ENCODE measurements at regions not wholly inside any gene's neighbourhood (a gene's known extent, or its start where the extent isn't known, plus 50 kb on each side); places are given as distances from the start of the nearest gene placed in this dataset.
"Not testable (repeated sequence)": the region's sequence is repeated elsewhere in the genome, so short reads cannot be mapped to it uniquely, and the experiment has no call there.

DNA sequence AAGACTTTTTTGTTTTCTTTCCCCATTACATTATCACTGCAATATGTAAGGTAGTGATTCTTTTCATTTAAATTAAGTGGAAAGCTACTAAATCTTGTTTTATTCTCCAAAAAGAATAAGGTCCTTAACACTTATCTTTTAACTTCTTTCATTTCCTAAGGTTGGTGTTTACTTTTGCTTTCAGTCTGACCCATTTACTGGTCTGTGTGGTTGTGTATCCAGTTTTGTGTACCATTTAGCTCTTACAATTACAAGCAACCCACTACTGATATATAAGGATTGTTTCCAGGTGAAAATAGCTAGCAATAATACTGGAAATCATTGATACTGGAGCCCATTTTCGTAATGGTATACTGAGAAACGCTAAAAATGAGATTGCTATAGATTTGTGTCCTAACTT is 123.1 kb upstream of the CXorf66 start:
- no peak overlapping the region for H3K4me3 ChIP-seq (replicated peaks in 1 of 2; ENCODE audit: low read depth in 2 of 2, low read length in 2 of 2)
- DNase-seq (ENCODE audit: low read depth in 2 of 2), result no peak
- no peak for TF ChIP-seq CTCF (IDR thresholded peaks at IDR 0.05; ENCODE audit: low read depth, low read length)

DNA sequence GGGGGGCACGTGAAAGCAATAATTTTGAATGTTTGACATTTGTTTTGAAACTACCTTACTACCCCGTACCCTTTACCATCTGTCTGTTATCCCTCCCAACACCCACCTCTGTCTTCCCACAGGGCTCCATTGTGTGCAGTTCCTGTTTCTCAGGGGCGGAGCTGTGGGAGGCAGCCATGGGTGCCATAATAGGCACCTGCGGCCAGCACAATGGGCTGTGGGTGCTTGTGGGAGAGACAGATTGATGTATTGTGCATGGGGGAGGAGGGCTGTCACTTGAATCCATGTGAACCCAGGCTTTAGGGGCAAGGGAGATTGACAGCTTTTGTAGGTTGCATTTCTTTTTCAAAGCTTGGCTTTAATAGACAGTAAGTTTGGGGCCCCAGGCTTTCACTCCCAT is 122.6 kb upstream of the CXorf66 start:
- TF ChIP-seq CTCF (IDR thresholded peaks at IDR 0.05; ENCODE audit: low read depth, low read length), result no peak

GRCh38 chrX:140086691-140087090 is 121.4 kb upstream of the CXorf66 start:
- no peak overlapping the region for H3K4me3 ChIP-seq (replicated peaks in 1 of 2; ENCODE audit: low read depth in 2 of 2, low read length in 2 of 2)
- TF ChIP-seq CTCF (IDR thresholded peaks at IDR 0.05; ENCODE audit: low read depth, low read length), result no peak
- DNase-seq (ENCODE audit: low read depth in 2 of 2), result no peak

More for the DNA sequence above, 122.6 kb upstream of the CXorf66 start:
- H3K4me3 ChIP-seq (replicated peaks in 1 of 2; ENCODE audit: low read depth in 2 of 2, low read length in 2 of 2), result no peak overlapping the region
- no peak for DNase-seq (ENCODE audit: low read depth in 2 of 2)

- DNase-seq (ENCODE audit: low read depth in 2 of 2), result not testable (repeated sequence)
Observed at GRCh38 chrX:140074851-140075250, 109.5 kb upstream of the CXorf66 start.

GRCh38 chrX:140071037-140071436 is 105.7 kb upstream of the CXorf66 start:
- no peak overlapping the region for H3K4me3 ChIP-seq (replicated peaks in 1 of 2; ENCODE audit: low read depth in 2 of 2, low read length in 2 of 2)
- no peak for DNase-seq (ENCODE audit: low read depth in 2 of 2)
- TF ChIP-seq CTCF (IDR thresholded peaks at IDR 0.05; ENCODE audit: low read depth, low read length), result no peak

More at GRCh38 chrX:140074851-140075250, 109.5 kb upstream of the CXorf66 start:
- not testable (repeated sequence) for H3K4me3 ChIP-seq (replicated peaks in 1 of 2; ENCODE audit: low read depth in 2 of 2, low read length in 2 of 2)

DNA sequence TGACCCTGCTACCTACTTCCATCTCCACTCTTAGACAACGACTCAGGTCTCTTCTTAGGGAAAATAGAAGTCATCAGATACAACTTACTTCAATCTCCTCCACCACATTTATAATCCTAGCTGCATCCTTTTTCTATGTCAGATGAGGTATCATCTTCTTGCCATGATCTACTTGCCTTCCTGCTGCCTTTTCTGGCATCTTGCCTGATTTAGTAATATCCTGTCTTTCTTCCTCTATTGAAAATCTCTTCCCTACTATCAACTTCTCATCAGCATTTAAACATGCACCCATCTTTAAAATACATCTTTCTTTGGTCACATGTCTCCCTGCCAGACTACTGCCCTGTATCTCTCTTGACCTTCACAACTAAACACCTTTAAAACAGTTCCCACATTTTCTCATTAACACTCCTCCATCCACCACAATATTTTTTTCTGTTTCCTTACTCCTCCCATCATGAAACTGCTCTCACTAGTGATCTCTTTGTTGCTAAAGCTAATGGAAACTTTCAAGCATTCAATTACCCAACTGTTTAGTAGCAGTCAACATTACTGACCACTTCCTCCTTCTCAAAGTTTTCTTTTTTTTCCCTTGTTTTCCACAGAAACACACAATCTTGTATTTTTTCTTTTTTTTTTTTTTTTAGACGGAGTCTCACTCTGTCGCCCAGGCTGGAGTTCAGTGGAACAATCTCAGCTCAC is 100.8 kb upstream of the CXorf66 start:
- TF ChIP-seq CTCF (IDR thresholded peaks at IDR 0.05; ENCODE audit: low read depth, low read length), result no peak
- H3K4me3 ChIP-seq (replicated peaks in 1 of 2; ENCODE audit: low read depth in 2 of 2, low read length in 2 of 2), result no peak overlapping the region
- DNase-seq (ENCODE audit: low read depth in 2 of 2), result no peak

DNA sequence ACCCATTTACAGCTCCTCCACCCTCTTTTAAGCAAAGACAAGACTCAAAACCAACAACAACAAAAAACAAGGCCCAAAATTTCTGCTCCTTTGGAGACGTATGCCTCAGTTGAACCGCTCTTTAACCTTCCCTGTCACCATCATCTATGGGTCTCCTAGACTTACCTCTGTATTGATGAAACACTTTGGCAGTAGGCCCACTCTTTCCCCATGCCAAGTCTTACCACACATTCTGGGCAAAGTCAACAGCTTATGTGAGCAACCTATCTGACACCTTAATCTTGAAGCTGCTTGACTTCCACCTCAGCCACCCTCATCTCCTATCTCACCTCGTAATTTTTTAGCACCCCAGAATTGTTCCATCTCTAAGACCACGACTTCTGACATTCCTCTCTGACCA is 99.7 kb upstream of the CXorf66 start:
- H3K4me3 ChIP-seq (replicated peaks in 1 of 2; ENCODE audit: low read depth in 2 of 2, low read length in 2 of 2), result no peak overlapping the region
- no peak for DNase-seq (ENCODE audit: low read depth in 2 of 2)
- no peak for TF ChIP-seq CTCF (IDR thresholded peaks at IDR 0.05; ENCODE audit: low read depth, low read length)
